ENCODE measurements at regions not wholly inside any gene's neighbourhood (a gene's known extent, or its start where the extent isn't known, plus 50 kb on each side); places are given as distances from the start of the nearest gene placed in this dataset.

DNA sequence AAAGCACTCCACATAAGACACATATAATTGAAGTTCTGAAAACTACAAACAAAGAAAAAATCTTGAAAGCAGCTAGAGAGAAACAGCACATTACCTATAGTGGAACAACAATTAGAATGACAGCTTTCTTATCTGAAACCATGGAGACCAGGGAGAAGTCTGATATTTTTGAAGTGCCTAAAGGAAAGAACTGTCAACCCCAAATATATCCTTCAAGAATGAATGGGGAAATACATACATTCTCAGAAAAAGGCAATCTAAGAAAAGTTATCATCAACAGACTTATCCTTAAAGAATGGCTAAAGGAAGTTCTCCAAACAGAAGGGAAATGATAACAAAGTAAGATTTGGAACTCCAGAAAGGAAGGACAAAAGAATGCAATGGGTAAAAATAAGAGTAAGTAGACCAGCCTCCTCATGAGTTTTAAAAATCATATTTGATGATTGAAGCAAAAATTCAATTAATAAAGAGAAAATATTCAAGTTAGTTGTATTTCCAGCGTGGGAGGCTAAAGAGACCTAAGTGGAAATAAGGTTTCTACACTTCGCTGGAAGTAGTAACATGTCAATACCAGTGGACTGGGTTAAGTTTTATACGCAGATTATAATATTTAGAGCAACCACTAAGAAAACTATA, 170.8 kb upstream of the SAMSN1 start:
- no peak for TF ChIP-seq EP300 (IDR thresholded peaks at IDR 0.05; ENCODE audit: borderline replicate concordance in 1 of 2, low read depth in 1 of 2, low read length in 1 of 2)
- no peak for TF ChIP-seq CTCF (IDR thresholded peaks at IDR 0.05)
- TF ChIP-seq, protein P1, sequence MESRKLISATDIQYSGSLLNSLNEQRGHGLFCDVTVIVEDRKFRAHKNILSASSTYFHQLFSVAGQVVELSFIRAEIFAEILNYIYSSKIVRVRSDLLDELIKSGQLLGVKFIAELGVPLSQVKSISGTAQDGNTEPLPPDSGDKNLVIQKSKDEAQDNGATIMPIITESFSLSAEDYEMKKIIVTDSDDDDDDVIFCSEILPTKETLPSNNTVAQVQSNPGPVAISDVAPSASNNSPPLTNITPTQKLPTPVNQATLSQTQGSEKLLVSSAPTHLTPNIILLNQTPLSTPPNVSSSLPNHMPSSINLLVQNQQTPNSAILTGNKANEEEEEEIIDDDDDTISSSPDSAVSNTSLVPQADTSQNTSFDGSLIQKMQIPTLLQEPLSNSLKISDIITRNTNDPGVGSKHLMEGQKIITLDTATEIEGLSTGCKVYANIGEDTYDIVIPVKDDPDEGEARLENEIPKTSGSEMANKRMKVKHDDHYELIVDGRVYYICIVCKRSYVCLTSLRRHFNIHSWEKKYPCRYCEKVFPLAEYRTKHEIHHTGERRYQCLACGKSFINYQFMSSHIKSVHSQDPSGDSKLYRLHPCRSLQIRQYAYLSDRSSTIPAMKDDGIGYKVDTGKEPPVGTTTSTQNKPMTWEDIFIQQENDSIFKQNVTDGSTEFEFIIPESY (IDR thresholded peaks at IDR 0.05; ENCODE audit: borderline replicate concordance, low read depth), result no peak
- TF ChIP-seq RAD21 (IDR thresholded peaks at IDR 0.05; ENCODE audit: low read length), result no peak
- TF ChIP-seq FOSL2 (IDR thresholded peaks at IDR 0.05; ENCODE audit: borderline replicate concordance, low read depth), result no peak
- TF ChIP-seq EZH2phosphoT487 (IDR thresholded peaks at IDR 0.05; ENCODE audit: borderline replicate concordance, low read depth), result no peak
- TF ChIP-seq GABPA (IDR thresholded peaks at IDR 0.05; ENCODE audit: low read depth), result no peak
- no peak for TF ChIP-seq TAF1 (IDR thresholded peaks at IDR 0.05; ENCODE audit: borderline replicate concordance, low read depth, low read length)
- TF ChIP-seq MEF2A (IDR thresholded peaks at IDR 0.05; ENCODE audit: borderline replicate concordance, low read depth), result no peak

Data from SK-N-SH (cell line).